Type B pancreatic cell (in vitro differentiated cells): ENCODE measurements at regions not wholly inside any gene's neighbourhood (a gene's known extent, or its start where the extent isn't known, plus 50 kb on each side); places are given as distances from the start of the nearest gene placed in this dataset.

Source experiments
- DNase-seq: peaks from one replicate; pipeline ENCODE4 v3.0.0; 2021; ENCODE audit warnings: mixed read lengths; ENCODE audit not compliant: unreplicated experiment; ENCODE audit errors: extremely low spot score
- H3K27ac Mint-ChIP-seq: 2 replicates; pipeline ENCODE4 v1.8.0; 2021; ENCODE audit warnings: mild to moderate bottlenecking, mixed read lengths
- H3K27me3 Mint-ChIP-seq: 2 replicates; pipeline ENCODE4 v1.8.0; 2021; ENCODE audit warnings: mixed read lengths
- H3K36me3 Mint-ChIP-seq: 2 replicates; pipeline ENCODE4 v1.8.0; 2021; ENCODE audit warnings: mixed read lengths
- H3K4me1 Mint-ChIP-seq: one replicate; pipeline ENCODE4 v1.8.0; 2021; ENCODE audit warnings: mixed read lengths; ENCODE audit not compliant: unreplicated experiment
- H3K4me3 Mint-ChIP-seq: 2 replicates; pipeline ENCODE4 v1.8.0; 2021; ENCODE audit warnings: mild to moderate bottlenecking, mixed read lengths
- H3K9me3 Mint-ChIP-seq: 2 replicates; pipeline ENCODE4 v1.8.0; 2021; ENCODE audit warnings: mixed read lengths
- TF ChIP-seq, protein P1 (sequence below): fragments of 200-600 bp; sonication (generic); conservative IDR thresholded peaks from 2 replicates; pipeline ENCODE4 v1.5.0; 2021; ENCODE audit warnings: antibody characterized with exemption, mild to moderate bottlenecking

GRCh38 chr3:190996181-190996775 is 133.8 kb upstream of the GMNC start:
- H3K27me3 Mint-ChIP-seq, result no peaks in the 10 kb centered on the region
- TF ChIP-seq, protein P1, sequence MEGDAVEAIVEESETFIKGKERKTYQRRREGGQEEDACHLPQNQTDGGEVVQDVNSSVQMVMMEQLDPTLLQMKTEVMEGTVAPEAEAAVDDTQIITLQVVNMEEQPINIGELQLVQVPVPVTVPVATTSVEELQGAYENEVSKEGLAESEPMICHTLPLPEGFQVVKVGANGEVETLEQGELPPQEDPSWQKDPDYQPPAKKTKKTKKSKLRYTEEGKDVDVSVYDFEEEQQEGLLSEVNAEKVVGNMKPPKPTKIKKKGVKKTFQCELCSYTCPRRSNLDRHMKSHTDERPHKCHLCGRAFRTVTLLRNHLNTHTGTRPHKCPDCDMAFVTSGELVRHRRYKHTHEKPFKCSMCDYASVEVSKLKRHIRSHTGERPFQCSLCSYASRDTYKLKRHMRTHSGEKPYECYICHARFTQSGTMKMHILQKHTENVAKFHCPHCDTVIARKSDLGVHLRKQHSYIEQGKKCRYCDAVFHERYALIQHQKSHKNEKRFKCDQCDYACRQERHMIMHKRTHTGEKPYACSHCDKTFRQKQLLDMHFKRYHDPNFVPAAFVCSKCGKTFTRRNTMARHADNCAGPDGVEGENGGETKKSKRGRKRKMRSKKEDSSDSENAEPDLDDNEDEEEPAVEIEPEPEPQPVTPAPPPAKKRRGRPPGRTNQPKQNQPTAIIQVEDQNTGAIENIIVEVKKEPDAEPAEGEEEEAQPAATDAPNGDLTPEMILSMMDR, result no peak
- no peaks in the 10 kb centered on the region for H3K36me3 Mint-ChIP-seq
- H3K9me3 Mint-ChIP-seq, result no peaks in the 10 kb centered on the region
- H3K27ac Mint-ChIP-seq, result no peak overlapping the region
- no peak overlapping the region for H3K4me3 Mint-ChIP-seq
- H3K4me1 Mint-ChIP-seq, result no peaks in the 10 kb centered on the region
- no peak for DNase-seq

- Mint-ChIP-seq H3K36me3 (no peaks in the 10 kb centered on the region), H3K9me3 (no peaks in the 10 kb centered on the region), H3K4me3 (no peak overlapping the region), H3K4me1 (no peaks in the 10 kb centered on the region), H3K27ac (no peak overlapping the region), H3K27me3 (no peaks in the 10 kb centered on the region)
- TF ChIP-seq, protein P1, result no peak
- DNase-seq, result no peak
Measured at GRCh38 chr3:190995156-190995555, 132.7 kb upstream of the GMNC start.

- no peaks in the 10 kb centered on the region for H3K27me3 Mint-ChIP-seq
- H3K4me3 Mint-ChIP-seq, result no peak overlapping the region
- no peaks in the 10 kb centered on the region for H3K9me3 Mint-ChIP-seq
- TF ChIP-seq, protein P1, result no peak
- no peak overlapping the region for H3K27ac Mint-ChIP-seq
- H3K36me3 Mint-ChIP-seq, result no peaks in the 10 kb centered on the region
- DNase-seq, result no peak
- no peaks in the 10 kb centered on the region for H3K4me1 Mint-ChIP-seq
Measured at GRCh38 chr3:190990898-190991297, 128.4 kb upstream of the GMNC start.

DNA sequence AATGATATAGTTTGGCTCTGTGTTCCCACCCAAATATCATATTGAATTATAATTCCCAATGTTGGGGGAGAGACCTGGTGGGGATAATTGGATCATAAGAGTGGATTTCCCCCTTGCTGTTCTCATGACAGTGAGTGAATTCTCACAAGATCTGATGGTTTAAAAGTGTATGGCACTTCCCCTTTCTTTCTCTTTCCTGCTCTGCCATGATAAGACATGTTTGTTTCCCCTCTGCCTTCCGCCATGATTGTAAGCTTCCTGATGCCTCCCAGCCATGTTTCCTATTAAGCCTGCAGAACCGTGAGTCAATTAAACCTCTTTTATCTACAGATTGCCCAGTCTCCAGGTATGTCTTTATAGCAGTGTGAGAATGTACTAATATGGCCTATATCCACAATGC is 126.7 kb upstream of the GMNC start:
- TF ChIP-seq, protein P1, result no peak
- Mint-ChIP-seq H3K36me3 (no peaks in the 10 kb centered on the region), H3K9me3 (no peaks in the 10 kb centered on the region), H3K27ac (no peak overlapping the region), H3K27me3 (no peaks in the 10 kb centered on the region), H3K4me1 (no peaks in the 10 kb centered on the region), H3K4me3 (no peak overlapping the region)
- DNase-seq, result no peak

- TF ChIP-seq, protein P1, result no peak
- no peak overlapping the region for H3K27ac Mint-ChIP-seq
- H3K36me3 Mint-ChIP-seq, result no peaks in the 10 kb centered on the region
- no peaks in the 10 kb centered on the region for H3K9me3 Mint-ChIP-seq
- no peak for DNase-seq
- H3K27me3 Mint-ChIP-seq, result no peaks in the 10 kb centered on the region
- H3K4me1 Mint-ChIP-seq, result no peaks in the 10 kb centered on the region
- H3K4me3 Mint-ChIP-seq, result no peak overlapping the region
Measured at GRCh38 chr3:190988102-190988501, 125.6 kb upstream of the GMNC start.
